ENCODE measurements at regions not wholly inside any gene's neighbourhood (a gene's known extent, or its start where the extent isn't known, plus 50 kb on each side); places are given as distances from the start of the nearest gene placed in this dataset.

DNA sequence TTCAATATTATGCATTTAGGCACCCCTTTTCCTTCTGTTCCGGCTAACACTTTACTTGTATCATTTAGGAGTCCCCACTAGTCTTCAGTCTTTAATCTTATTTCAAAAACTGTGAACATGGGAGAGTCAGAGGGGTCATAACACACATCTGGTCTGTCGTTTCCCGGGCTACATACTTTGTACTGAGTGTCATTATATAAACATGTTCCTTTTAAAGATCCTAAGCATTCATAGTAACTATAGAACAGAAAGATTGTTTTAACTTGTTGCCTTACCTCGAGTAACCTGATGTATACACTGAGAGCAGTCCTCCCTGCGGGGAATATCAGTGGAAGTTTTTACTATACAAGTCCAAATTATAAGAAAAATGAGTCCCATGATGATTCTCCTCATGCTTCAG is 78.2 kb upstream of the VEPH1 start:
- no peak for DNase-seq (ENCODE audit: low read depth)

DNA sequence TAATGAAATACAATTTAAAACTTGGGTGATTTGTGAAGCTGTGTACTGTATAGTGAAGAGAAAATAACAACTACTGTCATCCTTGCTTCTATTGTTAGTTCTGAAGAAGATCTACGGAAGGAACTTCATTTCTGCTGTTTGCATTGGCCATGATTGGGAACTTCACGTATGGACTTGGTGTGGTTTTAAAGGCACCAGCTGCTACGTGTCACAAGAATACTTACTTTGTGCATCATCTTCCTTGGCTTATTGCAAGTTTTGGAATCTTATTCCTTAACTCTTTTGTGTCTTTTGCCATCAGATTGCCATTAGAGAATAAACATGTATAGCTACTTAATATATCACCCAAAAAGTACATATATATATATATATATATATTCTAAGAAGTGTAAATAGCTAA is 75.0 kb upstream of the VEPH1 start:
- no peak for DNase-seq (ENCODE audit: low read depth)

DNA sequence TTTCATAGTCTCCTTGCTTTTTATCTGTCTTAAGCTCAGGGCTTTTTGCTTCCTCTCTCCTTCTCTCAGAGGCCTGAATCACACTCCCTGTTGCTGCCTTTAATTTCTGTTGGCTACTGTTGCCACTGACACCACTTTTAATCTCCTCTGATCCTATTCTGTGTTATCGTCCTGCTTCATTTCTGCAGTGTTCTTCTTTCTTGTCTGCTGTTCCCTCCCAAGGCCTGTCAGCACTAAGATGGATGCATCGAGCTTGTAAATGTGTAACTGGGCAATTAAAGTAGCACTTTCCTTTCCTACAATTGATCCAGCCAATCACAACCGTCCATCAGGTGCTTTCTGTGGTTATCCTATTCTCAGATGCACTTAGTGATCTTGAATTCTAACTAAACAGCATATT is 71.3 kb upstream of the VEPH1 start:
- no peak for DNase-seq (ENCODE audit: low read depth)

DNA sequence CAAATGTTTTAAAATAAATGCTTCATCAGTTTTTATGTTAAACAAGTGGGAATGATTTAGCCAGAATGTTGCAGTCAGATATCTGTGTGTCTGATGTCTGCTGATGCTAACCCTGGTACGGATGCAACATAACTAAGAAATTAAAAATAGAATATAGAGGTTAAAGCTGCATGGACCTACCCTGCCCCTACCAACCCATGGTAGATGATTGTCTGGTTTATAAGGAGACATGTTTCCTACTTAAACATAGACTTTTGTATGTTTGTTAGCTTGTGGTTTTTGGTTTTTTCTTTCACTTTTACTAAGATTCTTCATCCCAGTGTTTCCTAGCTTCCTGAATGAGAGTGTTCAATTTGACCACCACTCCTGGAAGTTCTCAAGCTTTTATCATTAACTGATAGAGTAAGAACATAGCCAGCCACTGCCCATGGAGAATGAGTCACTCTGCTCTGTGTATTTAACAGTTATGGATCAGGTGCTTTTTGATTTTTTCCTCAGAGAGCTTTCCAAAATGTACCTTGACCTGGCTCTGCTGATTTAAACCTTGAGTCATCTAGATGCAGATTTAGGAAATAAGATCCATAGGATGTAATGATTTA is 70.7 kb upstream of the VEPH1 start:
- DNase-seq (ENCODE audit: low read depth) = no peak

DNA sequence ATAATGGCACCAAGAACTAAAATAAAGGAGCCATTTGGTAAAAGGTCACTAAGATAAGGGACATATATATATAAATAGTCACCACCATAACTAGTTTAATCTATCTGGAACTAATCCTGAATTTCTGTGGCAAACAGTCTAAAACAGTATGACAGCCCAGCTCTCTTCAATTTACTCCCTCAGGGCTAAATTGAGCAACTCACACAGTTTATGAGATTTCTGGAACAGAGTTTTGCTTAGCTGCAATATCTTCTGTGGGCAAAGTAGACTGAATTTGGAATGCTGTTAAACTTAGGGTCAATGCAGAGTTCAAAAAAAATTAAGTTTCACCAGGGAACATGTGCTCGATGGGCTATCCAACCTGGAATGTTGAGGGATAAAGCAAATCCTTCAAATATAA is 70.1 kb upstream of the VEPH1 start:
- no peak for DNase-seq (ENCODE audit: low read depth)

DNA sequence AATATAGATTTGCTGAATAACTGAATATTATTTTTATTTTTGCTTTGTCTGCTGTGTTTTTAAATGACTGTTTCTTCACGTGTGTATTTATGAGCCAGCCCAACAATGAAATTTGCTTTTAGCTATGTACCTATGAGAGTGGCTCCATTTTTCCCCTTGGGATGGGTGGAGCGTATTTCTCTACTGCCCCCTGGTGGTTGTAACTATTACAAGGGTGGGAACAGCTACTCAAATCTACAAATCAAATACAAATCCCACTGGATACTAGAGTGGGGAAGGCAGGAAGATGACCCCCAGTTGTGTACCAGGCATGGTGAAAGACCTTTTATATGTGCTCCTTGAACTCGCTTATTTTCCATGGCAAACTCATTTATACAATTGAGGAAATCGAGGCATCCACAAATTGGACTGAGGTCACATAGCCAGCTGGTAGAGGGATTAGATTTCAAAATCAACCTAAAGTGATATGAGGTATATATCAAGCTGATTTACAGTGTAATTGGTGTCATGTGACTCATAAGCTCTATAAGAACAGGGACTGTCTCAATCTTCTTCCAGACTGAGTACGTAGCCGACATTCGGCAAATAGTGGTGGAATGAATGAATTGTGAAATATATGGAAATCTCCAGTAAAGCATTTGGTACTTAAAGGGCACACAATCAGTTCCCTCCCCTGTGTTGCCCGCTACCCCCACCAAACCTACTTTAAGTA is 69.5 kb upstream of the VEPH1 start:
- DNase-seq (ENCODE audit: low read depth) = no peak

- DNase-seq (ENCODE audit: low read depth) = no peak
Observed at GRCh38 chr3:157566596-157566995, 63.4 kb upstream of the VEPH1 start.

- no peak for DNase-seq (ENCODE audit: low read depth)
Observed at GRCh38 chr3:157559401-157559800, 56.2 kb upstream of the VEPH1 start.

All from stimulated activated CD8-positive, alpha-beta memory T cell treated with anti-CD3 and anti-CD28 coated beads, Interleukin-15, amount 100 ng/mL, for 1 hour (primary cell).